Activated CD8-positive, alpha-beta T cell treated with anti-CD3 and anti-CD28 coated beads for 36 hours (primary cell): ENCODE measurements at regions not wholly inside any gene's neighbourhood (a gene's known extent, or its start where the extent isn't known, plus 50 kb on each side); places are given as distances from the start of the nearest gene placed in this dataset.
"Not testable (repeated sequence)": the region's sequence is repeated elsewhere in the genome, so short reads cannot be mapped to it uniquely, and the experiment has no call there.

Source experiments
- ATAC-seq: fragments of 200-7000 bp; cut with Tn5 transposase; one replicate; pipeline ENCODE4 v1.10.0; 2021; ENCODE audit warnings: mild to moderate bottlenecking, moderate library complexity
- CTCF ChIA-PET: fragments of 350-600 bp; sonication (Branson Sonifier 250); formaldehyde crosslinking; loops from one replicate; lab custom pipeline; 2021; ENCODE audit warnings: antibody characterized with exemption; lab: Charles Lee
- POLR2A ChIA-PET: fragments of 350-600 bp; sonication (Branson Sonifier 250); formaldehyde crosslinking; loops from one replicate; lab custom pipeline; 2021; ENCODE audit warnings: antibody characterized with exemption; lab: Charles Lee
- DNase-seq: peaks from one replicate; pipeline ENCODE4 v3.0.0-alpha.2; 2020
- H3K27ac Mint-ChIP-seq: one replicate; pipeline ENCODE4 v1.8.0; 2021; ENCODE audit warnings: mild to moderate bottlenecking, mixed read lengths
- H3K27me3 Mint-ChIP-seq: one replicate; pipeline ENCODE4 v1.8.0; 2021; ENCODE audit warnings: mixed read lengths
- H3K36me3 Mint-ChIP-seq: one replicate; pipeline ENCODE4 v1.8.0; 2021; ENCODE audit warnings: low read depth, mixed read lengths
- H3K4me1 Mint-ChIP-seq: one replicate; pipeline ENCODE4 v1.8.0; 2021; ENCODE audit warnings: low read depth, mixed read lengths
- H3K4me3 Mint-ChIP-seq: one replicate; pipeline ENCODE4 v1.8.0; 2021; ENCODE audit warnings: mild to moderate bottlenecking, moderate library complexity, mixed read lengths
- H3K9me3 Mint-ChIP-seq: one replicate; pipeline ENCODE4 v1.8.0; 2021; ENCODE audit warnings: mixed read lengths
- intact Hi-C: fragments of 100-400 bp; cut with micrococcal nuclease; formaldehyde crosslinking; loops from one replicate; pipeline ENCODE4 v1.10.0; 2022
- TF ChIP-seq, protein P1 (sequence below): fragments of 200-600 bp; IDR thresholded peaks from one replicate; pipeline ENCODE4 v1.8.0; 2022; ENCODE audit warnings: antibody characterized with exemption, mild to moderate bottlenecking

DNA sequence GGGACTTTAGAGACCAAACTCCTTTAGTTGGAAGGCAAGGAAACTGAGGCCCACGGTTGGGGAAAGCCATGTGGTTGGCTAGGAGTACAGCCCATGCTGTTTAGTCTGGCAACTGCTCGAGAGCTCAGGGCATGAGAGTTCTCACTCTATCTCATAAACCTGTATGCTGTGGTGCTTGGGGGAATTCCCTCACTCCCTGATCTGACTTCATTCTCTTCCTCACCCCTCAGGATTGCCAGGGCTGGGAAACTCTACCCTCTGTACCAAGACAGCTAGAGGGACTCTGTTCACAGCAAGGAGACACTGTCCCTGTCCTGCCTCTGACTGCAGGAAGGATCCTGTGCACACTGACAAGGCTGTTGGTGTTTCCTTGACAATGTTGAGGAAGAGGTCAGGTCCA is 230.2 kb downstream of the ZNF621 start:
- H3K36me3 Mint-ChIP-seq, result no peaks in the 10 kb centered on the region
- H3K4me1 Mint-ChIP-seq, result no peaks in the 10 kb centered on the region
- TF ChIP-seq, protein P1, sequence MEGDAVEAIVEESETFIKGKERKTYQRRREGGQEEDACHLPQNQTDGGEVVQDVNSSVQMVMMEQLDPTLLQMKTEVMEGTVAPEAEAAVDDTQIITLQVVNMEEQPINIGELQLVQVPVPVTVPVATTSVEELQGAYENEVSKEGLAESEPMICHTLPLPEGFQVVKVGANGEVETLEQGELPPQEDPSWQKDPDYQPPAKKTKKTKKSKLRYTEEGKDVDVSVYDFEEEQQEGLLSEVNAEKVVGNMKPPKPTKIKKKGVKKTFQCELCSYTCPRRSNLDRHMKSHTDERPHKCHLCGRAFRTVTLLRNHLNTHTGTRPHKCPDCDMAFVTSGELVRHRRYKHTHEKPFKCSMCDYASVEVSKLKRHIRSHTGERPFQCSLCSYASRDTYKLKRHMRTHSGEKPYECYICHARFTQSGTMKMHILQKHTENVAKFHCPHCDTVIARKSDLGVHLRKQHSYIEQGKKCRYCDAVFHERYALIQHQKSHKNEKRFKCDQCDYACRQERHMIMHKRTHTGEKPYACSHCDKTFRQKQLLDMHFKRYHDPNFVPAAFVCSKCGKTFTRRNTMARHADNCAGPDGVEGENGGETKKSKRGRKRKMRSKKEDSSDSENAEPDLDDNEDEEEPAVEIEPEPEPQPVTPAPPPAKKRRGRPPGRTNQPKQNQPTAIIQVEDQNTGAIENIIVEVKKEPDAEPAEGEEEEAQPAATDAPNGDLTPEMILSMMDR, result no peak
- peaks cover 3% of the 10 kb centered on the region for H3K27me3 Mint-ChIP-seq
- H3K4me3 Mint-ChIP-seq, result no peak overlapping the region
- H3K27ac Mint-ChIP-seq, result no peak overlapping the region
- ChIA-PET POLR2A (no interaction called here), CTCF (no interaction called here)
- intact Hi-C loops, result no loop called here
- no peak for ATAC-seq
- no peaks in the 10 kb centered on the region for H3K9me3 Mint-ChIP-seq
- no peak for DNase-seq

DNA sequence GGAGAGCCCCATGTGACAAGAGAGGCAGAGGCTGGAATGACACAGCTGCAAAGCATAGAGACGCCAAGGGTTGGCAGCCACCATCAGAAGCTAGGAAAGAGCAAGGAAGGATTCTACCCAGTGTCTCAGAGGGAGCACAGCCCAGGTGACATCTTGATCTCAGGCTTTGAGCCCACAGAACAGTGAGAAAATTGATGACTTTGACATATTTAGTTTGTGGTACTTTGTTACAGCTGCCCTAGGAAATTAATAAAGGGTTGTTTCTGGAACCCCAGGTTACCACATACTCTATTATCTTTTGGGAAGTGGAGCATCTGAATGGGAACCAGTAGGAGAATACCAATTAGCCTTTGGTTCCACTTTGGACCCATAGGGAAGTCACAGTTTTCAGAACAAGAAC is 231.7 kb downstream of the ZNF621 start:
- H3K9me3 Mint-ChIP-seq, result no peaks in the 10 kb centered on the region

DNA sequence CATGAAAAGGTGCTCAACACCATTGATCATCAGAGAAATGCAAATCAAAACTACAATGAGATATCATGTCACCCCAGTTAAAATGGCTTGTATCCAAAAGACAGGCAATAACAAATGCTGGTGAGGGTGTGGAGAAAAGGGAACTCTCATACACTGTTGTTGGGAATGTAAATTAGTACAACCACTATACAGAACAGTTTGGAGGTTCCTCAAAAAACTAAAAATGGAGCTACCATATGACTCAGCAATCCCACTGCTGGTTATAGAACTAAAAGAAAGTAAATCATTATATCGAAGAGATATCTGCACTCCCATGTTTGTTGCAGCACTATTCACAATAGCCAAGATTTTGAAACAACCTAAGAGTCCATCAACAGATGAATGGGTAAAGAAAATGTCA is 238.0 kb downstream of the ZNF621 start:
- POLR2A ChIA-PET, H3K27me3 Mint-ChIP-seq, H3K4me3 Mint-ChIP-seq, H3K9me3 Mint-ChIP-seq, H3K4me1 Mint-ChIP-seq, intact Hi-C loops, DNase-seq, H3K27ac Mint-ChIP-seq, ATAC-seq, H3K36me3 Mint-ChIP-seq, CTCF ChIA-PET: not testable (repeated sequence)

More for the DNA sequence above, 231.7 kb downstream of the ZNF621 start:
- peaks cover 4% of the 10 kb centered on the region for H3K27me3 Mint-ChIP-seq
- ATAC-seq (no peak), DNase-seq (no peak)
- ChIA-PET CTCF (no interaction called here), POLR2A (no interaction called here)
- H3K4me1 Mint-ChIP-seq, result no peaks in the 10 kb centered on the region
- no peak overlapping the region for H3K27ac Mint-ChIP-seq
- TF ChIP-seq, protein P1, result no peak
- intact Hi-C loops, result no loop called here
- no peaks in the 10 kb centered on the region for H3K36me3 Mint-ChIP-seq
- H3K4me3 Mint-ChIP-seq, result no peak overlapping the region

DNA sequence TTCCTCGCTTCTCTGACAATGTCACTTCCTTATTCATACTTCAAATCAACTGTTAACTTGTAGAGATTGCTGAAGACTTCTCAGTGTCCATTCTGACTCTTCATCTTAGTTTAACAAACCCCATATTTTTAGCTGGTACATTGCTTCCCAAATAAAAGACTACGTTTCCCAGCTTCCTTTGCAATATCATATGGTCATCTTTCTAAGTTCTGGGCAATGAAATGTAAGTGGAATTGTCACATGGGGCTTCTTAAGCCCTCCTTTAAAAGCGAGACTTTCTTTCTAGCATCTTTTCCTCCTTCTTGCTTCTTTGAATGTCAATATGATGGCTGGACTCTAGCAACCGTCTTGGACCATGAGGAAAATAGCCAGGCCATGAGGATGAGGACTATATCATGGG is 239.0 kb downstream of the ZNF621 start:
- no peaks in the 10 kb centered on the region for H3K4me1 Mint-ChIP-seq
- TF ChIP-seq, protein P1, result no peak
- peaks cover 3% of the 10 kb centered on the region for H3K27me3 Mint-ChIP-seq
- intact Hi-C loops, result no loop called here
- H3K36me3 Mint-ChIP-seq, result no peaks in the 10 kb centered on the region
- CTCF ChIA-PET, result interaction anchor here (1.3 kb wide), 1 partner anchor 31 kb away, joined by 3 read pairs; no protein-coding TSS in a partner anchor
- H3K9me3 Mint-ChIP-seq, result no peaks in the 10 kb centered on the region
- no peak overlapping the region for H3K4me3 Mint-ChIP-seq
- no peak for DNase-seq
- POLR2A ChIA-PET, result no interaction called here
- no peak overlapping the region for H3K27ac Mint-ChIP-seq
- no peak for ATAC-seq

DNA sequence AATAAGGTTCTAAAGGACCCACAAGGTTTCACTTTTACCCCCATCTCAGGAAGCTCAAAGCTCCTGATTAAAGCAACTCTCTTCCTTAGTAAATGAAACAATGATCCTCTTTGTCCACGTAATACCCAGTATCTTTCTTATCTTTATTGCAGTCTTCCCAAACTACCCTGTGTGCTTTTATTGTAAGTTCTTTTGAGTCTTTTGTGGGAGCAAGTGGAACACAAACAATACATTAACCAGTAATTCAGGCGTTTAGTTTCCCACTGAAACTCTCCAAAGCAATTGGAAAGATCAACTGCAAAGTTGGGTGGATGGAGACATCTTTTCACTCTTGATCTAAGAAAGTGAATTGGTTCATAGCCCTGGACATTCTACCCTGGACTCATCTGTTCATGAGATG is 240.0 kb downstream of the ZNF621 start:
- ATAC-seq, result no peak
- H3K4me3 Mint-ChIP-seq, result no peak overlapping the region
- H3K27ac Mint-ChIP-seq, result no peak overlapping the region
- no peaks in the 10 kb centered on the region for H3K4me1 Mint-ChIP-seq
- ChIA-PET POLR2A (no interaction called here), CTCF (interaction anchor here (1.3 kb wide), 1 partner anchor 32 kb away, joined by 3 read pairs; no protein-coding TSS in a partner anchor)
- TF ChIP-seq, protein P1, result no peak
- H3K27me3 Mint-ChIP-seq, result peaks cover 3% of the 10 kb centered on the region
- no peak for DNase-seq
- intact Hi-C loops, result no loop called here
- no peaks in the 10 kb centered on the region for H3K9me3 Mint-ChIP-seq
- H3K36me3 Mint-ChIP-seq, result no peaks in the 10 kb centered on the region

DNA sequence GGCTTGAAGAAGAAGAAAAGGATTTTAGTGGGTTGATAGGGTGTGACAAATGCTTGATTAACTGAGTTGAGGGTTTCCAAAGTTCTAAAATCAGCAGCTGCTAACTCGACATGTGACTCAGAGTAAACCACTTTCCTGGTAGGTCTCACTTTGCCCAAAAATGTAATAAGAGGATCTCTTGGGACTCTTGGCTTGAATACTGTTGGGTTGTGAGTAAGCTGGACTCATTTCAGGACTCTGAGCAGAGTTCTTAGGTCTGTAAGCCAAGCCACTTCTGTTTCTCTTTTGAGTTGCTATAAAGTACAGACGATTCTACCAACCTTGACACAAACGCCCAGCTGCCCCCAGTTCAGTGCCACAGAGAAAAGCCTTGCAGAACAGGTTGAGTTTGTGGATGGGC is 241.1 kb downstream of the ZNF621 start:
- Mint-ChIP-seq H3K36me3 (no peaks in the 10 kb centered on the region), H3K27me3 (no peaks in the 10 kb centered on the region), H3K4me3 (no peak overlapping the region), H3K4me1 (no peaks in the 10 kb centered on the region), H3K9me3 (no peaks in the 10 kb centered on the region), H3K27ac (no peak overlapping the region)
- intact Hi-C loops, result no loop called here
- ATAC-seq (no peak), DNase-seq (no peak)
- ChIA-PET CTCF (no interaction called here), POLR2A (no interaction called here)
- TF ChIP-seq, protein P1, result no peak
